ENCODE measurements at regions not wholly inside any gene's neighbourhood (a gene's known extent, or its start where the extent isn't known, plus 50 kb on each side); places are given as distances from the start of the nearest gene placed in this dataset.

- ChIA-PET CTCF (interaction anchor here (1.5 kb wide), 1 partner anchor 10 kb away, joined by 3 read pairs; no protein-coding TSS in a partner anchor), POLR2A (no interaction called here)
- no peak for DNase-seq (ENCODE audit: low read depth in 1 of 2, low spot score in 1 of 2)
- H3K9me3 ChIP-seq, result peaks cover 18% of the 10 kb centered on the region
- no peak for ATAC-seq
- H3K4me1 ChIP-seq, result no peaks in the 10 kb centered on the region
- no peak overlapping the region for H3K4me3 ChIP-seq
- 0% methylated on average over 1 of the region's 1 CpG for WGBS (ENCODE audit: missing lambda C conversion rate)
- no peak for FAIRE-seq
- H3K27ac ChIP-seq, result no peak overlapping the region
- no peak overlapping the region for H3K4me2 ChIP-seq
- TF ChIP-seq, protein P1, sequence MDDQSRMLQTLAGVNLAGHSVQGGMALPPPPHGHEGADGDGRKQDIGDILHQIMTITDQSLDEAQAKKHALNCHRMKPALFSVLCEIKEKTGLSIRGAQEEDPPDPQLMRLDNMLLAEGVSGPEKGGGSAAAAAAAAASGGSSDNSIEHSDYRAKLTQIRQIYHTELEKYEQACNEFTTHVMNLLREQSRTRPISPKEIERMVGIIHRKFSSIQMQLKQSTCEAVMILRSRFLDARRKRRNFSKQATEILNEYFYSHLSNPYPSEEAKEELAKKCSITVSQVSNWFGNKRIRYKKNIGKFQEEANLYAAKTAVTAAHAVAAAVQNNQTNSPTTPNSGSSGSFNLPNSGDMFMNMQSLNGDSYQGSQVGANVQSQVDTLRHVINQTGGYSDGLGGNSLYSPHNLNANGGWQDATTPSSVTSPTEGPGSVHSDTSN (IDR thresholded peaks at IDR 0.05), result no peak
- TF ChIP-seq ZNF302 (CRISPR knock-in tag; IDR thresholded peaks at IDR 0.05) (no peak), MYC (IDR thresholded peaks at IDR 0.05; ENCODE audit: borderline replicate concordance, low read length) (no peak), CEBPB (IDR thresholded peaks at IDR 0.05) (no peak)
- TF ChIP-seq, protein P2, sequence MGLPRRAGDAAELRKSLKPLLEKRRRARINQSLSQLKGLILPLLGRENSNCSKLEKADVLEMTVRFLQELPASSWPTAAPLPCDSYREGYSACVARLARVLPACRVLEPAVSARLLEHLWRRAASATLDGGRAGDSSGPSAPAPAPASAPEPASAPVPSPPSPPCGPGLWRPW (IDR thresholded peaks at IDR 0.05), result no peak
Measured at GRCh38 chr15:69753867-69754266, 301.2 kb downstream of the RPLP1 start.

GRCh38 chr15:69754313-69754712, 301.7 kb downstream of the RPLP1 start:
- DNase-seq (ENCODE audit: low read depth in 1 of 2, low spot score in 1 of 2) (no peak), FAIRE-seq (no peak), ATAC-seq (no peak)
- H3K27ac ChIP-seq, result no peak overlapping the region
- H3K4me2 ChIP-seq, result no peak overlapping the region
- ChIA-PET POLR2A (no interaction called here), CTCF (no interaction called here)
- peaks cover 18% of the 10 kb centered on the region for H3K9me3 ChIP-seq
- WGBS (ENCODE audit: missing lambda C conversion rate), result 10% methylated on average over 1 of the region's 1 CpG
- H3K4me1 ChIP-seq, result no peaks in the 10 kb centered on the region
- no peak for TF ChIP-seq JUNB (IDR thresholded peaks at IDR 0.05)
- no peak overlapping the region for H3K4me3 ChIP-seq

- ChIA-PET POLR2A (no interaction called here), CTCF (interaction anchor here (1.2 to 1.9 kb wide), 4 partner anchors 8 to 669 kb away, joined by 3 to 9 read pairs (median 4); no protein-coding TSS in a partner anchor)
- DNase-seq (ENCODE audit: low read depth in 1 of 2, low spot score in 1 of 2) (no peak), ATAC-seq (no peak), FAIRE-seq (no peak)
- H3K9me3 ChIP-seq, result peaks cover 18% of the 10 kb centered on the region
- 57% methylated on average over 7 of the region's 7 CpGs for WGBS (ENCODE audit: missing lambda C conversion rate)
- H3K4me3 ChIP-seq, result no peak overlapping the region
- TF ChIP-seq, protein P3, sequence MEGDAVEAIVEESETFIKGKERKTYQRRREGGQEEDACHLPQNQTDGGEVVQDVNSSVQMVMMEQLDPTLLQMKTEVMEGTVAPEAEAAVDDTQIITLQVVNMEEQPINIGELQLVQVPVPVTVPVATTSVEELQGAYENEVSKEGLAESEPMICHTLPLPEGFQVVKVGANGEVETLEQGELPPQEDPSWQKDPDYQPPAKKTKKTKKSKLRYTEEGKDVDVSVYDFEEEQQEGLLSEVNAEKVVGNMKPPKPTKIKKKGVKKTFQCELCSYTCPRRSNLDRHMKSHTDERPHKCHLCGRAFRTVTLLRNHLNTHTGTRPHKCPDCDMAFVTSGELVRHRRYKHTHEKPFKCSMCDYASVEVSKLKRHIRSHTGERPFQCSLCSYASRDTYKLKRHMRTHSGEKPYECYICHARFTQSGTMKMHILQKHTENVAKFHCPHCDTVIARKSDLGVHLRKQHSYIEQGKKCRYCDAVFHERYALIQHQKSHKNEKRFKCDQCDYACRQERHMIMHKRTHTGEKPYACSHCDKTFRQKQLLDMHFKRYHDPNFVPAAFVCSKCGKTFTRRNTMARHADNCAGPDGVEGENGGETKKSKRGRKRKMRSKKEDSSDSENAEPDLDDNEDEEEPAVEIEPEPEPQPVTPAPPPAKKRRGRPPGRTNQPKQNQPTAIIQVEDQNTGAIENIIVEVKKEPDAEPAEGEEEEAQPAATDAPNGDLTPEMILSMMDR (IDR thresholded peaks at IDR 0.05), result no peak
- TF ChIP-seq HDAC2 (IDR thresholded peaks at IDR 0.05) (no peak), RAD21 (conservative IDR thresholded peaks at IDR 0.05 in 1 of 2, IDR thresholded peaks at IDR 0.05 in 1 of 2) (no peak), KDM1A (IDR thresholded peaks at IDR 0.05; ENCODE audit: low read depth) (no peak), CBX2 (IDR thresholded peaks at IDR 0.05; ENCODE audit: borderline replicate concordance, low read depth) (no peak)
- TF ChIP-seq, protein P2 (IDR thresholded peaks at IDR 0.05), result no peak
- H3K4me1 ChIP-seq, result no peaks in the 10 kb centered on the region
- no peak overlapping the region for H3K4me2 ChIP-seq
- no peak overlapping the region for H3K27ac ChIP-seq
Measured at GRCh38 chr15:69755551-69756310, 303.1 kb downstream of the RPLP1 start.

- Histone ChIP-seq H3K4me3 (no peak overlapping the region), H3K4me1 (no peaks in the 10 kb centered on the region), H3K27ac (no peak overlapping the region), H3K9me3 (peaks cover 18% of the 10 kb centered on the region), H3K4me2 (no peak overlapping the region)
- ChIA-PET CTCF (interaction anchor here (0.9 to 1.9 kb wide), 5 partner anchors 8 to 668 kb away, joined by 3 to 9 read pairs (median 3); no protein-coding TSS in a partner anchor), POLR2A (no interaction called here)
- TF ChIP-seq RNF2 (IDR thresholded peaks at IDR 0.05; ENCODE audit: borderline replicate concordance, low read depth) (no peak), NPAS2 (CRISPR knock-in tag; IDR thresholded peaks at IDR 0.05; ENCODE audit: borderline replicate concordance) (no peak), SREBF2 (IDR thresholded peaks at IDR 0.05) (no peak), HDAC2 (IDR thresholded peaks at IDR 0.05) (no peak), CHD4 (IDR thresholded peaks at IDR 0.05; ENCODE audit: borderline replicate concordance) (no peak), EHMT2 (IDR thresholded peaks at IDR 0.05; ENCODE audit: low read depth) (no peak), RFX5 (IDR thresholded peaks at IDR 0.05) (no peak), USF2 (IDR thresholded peaks at IDR 0.05) (no peak), HOXB5 (CRISPR knock-in tag; IDR thresholded peaks at IDR 0.05) (no peak), RAD21 (conservative IDR thresholded peaks at IDR 0.05 in 1 of 2, IDR thresholded peaks at IDR 0.05 in 1 of 2) (no peak), CBX8 (IDR thresholded peaks at IDR 0.05) (no peak), POLR2A (IDR thresholded peaks at IDR 0.05; ENCODE audit: low read length) (no peak), ZNF302 (CRISPR knock-in tag; IDR thresholded peaks at IDR 0.05) (no peak), ZFP36 (IDR thresholded peaks at IDR 0.05; ENCODE audit: borderline replicate concordance, partially characterized antibody) (no peak), CHD2 (IDR thresholded peaks at IDR 0.05; ENCODE audit: low read length, partially characterized antibody) (no peak), ZC3H11A (IDR thresholded peaks at IDR 0.05) (no peak), EP300 (IDR thresholded peaks at IDR 0.05) (no peak)
- TF ChIP-seq, protein P2 (IDR thresholded peaks at IDR 0.05), result no peak
- 85% methylated on average over 3 of the region's 3 CpGs for WGBS (ENCODE audit: missing lambda C conversion rate)
- no peak for DNase-seq (ENCODE audit: low read depth in 1 of 2, low spot score in 1 of 2)
- no peak for FAIRE-seq
- ATAC-seq, result no peak
Measured at GRCh38 chr15:69756440-69756839, 303.8 kb downstream of the RPLP1 start.
